NCI-H1417 (cell line): ENCODE measurements at regions not wholly inside any gene's neighbourhood (a gene's known extent, or its start where the extent isn't known, plus 50 kb on each side); places are given as distances from the start of the nearest gene placed in this dataset.
"Not testable (repeated sequence)": the region's sequence is repeated elsewhere in the genome, so short reads cannot be mapped to it uniquely, and the experiment has no call there.

ENCODE experiments used
- DNase-seq, 3 experiments: peaks; one replicate each; lab custom pipeline; 2025; lab: John Stamatoyannopoulos, UW

DNA sequence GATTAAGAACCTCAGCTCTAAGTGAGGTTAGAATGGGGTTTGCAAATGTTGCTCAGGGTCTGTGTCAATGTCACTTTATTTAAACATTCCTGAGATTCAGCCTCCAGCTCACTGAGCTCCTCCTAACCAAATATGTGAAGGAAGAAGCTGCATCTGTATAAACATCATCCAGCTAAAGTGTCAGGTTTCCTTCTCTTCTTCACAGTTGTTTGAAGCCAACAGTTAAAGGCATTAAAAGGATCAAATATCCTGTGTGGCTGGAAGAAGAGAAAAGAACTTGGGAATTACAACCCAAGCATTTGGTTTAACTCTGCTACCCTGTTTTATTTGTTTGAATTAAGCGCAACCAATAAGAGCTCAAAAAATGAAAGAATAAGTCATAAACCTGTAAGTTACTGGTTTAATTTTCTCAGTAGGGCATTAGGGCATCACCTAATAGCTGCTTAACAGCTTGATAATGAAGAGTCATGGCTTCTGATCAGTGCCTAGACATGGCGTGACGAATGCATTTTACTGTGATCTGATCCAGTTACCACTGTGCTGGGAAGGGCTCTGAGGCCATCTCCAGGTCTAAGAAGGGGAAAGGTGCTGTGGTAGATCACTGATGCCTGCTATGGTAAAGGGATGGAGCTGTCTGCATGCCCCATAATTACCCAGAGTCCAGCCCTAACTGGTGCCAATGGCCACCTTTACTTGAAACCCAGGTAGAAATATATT is 165.7 kb upstream of the TSC22D2 start:
- peak in 2 of 3 experiments; percentile 43 to 61 for DNase-seq

DNA sequence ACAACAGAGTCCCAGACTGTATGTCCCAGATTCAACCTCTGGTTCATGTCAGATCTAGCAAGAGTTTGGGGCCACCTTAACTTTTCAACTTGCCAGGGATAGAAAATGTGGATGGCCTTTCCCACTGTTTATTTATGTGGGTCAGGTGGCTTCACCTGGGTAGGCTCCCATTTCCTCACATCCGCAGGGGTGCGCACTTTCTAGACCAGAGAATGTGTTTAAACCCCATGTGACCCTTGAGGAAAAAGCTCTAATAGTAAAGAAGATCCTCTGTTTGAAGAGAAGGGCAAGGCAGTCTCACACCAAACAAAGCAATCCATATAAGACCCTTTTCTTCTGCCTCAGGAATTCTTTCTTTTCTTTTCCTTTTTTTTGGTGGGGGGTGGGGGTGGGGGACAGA is 167.2 kb upstream of the TSC22D2 start:
- DNase-seq, result no peak

DNA sequence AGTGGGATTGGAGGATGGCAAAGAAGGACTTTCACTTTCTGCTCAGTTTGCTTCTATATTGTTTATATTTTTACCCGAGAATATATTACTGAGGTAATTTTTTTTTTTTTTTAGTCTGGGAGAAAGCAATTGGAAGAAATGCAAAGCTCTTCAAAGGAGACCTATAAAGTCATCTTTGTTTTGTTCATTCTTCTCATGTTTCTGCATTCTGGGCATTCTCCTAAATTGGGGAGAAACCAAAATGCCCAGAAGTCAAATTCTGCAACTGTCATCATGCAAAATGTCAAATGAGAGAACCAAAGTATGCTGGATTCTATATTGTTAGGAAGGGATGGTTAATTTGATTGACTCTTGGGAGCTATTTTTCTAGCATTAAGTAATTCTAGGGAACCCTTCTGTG is 168.3 kb upstream of the TSC22D2 start:
- no peak for DNase-seq

DNA sequence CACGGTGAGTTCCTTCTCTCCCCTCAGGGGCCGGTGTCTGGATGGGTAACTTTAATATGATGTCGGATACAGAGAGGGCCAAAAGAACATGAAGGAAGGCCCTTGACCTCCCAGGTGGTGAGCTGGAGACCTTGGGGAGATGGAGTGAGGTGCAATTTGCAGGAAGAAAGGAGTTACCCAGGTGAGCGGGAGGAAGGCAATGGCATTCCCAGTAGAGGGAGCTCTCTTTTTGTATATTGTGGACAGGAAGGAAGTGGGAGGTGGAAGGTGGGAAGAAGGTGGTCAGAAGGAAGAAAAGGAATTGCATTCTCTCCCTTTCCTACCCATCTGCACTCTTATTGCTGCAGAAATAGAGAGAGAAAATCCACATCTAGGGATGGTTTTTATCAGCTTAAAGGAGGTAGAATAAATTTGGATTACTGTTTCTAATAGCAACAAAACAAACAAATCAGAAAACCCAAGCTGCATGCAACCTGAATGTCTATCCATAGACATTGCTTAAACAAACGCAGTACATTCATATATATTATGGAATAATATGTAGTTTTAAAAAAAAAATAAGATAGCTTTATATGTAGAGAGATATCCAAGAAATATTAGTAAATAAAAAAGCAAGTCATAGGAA is 169.0 kb upstream of the TSC22D2 start:
- DNase-seq, result peak in 2 of 3 experiments; percentile 69 to 87

DNA sequence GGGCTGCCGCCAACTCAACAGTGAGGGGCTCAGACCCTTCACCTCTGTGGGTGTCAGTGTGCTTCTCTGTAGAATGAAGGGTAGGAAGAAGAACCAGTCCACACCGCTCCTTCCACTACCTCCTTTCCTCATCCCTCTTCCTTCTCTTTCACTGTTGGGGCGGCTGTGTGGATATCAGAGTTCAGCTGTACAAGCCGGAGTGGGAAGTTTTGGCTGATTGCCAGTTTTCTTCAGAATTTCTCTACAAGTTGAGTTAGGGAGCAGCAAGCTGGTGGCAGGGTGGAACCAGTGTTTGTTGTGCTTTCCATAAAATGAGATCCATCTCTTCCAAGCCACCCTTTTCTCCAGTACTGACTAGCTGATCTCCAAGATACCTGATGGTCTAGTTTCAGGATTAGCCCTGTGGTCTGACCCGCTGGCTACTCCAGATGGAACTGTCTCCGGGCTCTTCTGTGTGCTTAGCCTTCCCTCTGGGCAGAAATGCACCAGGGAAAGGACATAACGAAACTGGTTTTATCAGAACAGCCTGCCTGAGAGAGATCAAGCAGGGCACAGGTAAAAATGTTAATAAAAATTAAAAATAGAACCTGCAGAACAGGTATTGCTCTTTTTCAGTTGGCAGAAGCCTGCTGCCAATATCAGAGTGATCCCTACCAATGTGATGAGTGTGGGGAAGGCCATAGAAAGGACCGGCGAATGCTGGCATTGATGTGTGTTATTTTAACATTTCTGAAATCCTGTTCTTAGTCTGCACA is 169.9 kb upstream of the TSC22D2 start:
- peak in 1 of 3 experiments; percentile 29 for DNase-seq

DNA sequence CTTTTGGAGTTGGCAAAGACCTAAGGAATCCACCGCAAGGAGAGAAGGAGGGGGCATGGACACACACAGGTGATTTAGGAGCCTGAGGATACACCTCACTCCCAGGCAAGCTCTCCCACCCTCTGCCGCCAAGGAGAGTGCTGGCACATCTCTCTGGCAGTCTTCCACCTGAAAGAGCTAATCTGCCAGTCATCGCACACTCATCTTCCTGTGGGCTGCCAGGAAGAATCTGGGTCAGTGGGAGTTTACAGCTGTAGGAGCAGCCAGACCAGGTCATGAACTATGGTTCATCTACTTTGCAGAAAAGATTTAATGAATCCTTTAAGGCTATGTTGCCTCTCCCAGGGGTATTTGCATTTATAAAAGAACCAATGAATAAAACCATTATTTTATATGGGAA is 170.6 kb upstream of the TSC22D2 start:
- no peak for DNase-seq

DNA sequence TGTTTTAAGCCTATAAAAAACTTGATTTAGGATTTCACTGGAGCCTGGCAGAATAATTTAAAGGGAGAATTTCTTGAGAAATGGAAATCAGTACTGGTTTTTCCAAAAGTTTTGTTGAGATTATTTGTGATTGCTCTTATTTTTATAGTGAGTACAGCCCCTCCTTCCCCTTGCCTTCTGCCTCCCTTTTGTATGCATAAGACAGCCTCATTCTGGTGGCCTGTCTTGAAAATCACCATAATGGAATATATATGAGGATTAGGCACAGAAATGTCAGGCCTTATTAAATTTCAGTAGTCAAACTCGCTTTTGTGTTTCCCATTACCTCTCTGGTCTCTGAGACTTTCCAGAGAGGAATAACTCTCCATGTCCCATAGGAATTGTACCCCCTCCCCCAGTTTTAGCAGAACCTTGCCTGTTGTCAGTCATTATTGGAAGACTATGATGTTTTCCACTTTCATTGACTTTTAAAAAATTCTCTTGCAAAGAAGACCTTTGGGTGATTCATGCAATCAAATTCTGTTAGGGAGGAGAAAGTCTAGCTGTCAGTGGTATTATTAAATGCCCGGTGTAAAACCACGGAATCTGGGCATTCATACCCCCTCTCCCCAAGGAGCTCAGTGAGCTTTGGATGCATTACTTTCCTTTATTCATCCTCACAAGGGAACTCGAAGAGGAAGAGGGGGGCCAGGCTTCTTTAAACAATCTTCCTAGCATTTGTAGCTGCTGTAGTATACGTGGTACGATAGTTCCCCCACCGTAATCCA is 171.6 kb upstream of the TSC22D2 start:
- no peak for DNase-seq

DNA sequence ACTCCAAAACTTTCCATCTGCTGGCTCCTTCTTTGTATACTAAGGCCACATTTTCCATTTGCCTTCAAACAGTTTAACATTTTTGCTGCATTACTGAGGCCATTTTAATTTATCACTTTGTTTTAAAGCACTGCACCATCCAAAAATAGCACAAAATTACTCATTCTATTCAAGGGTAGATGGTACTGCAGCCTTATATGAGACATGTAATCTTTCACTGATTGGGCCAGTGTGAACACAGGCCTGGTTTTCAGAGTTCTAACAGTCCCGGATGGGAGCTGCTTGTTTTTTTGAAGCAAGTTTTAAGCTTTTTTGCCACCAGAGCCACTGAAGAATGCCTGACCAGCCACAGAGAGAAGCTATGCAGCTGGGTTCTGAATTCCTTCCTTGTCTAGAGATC is 172.3 kb upstream of the TSC22D2 start:
- DNase-seq, result no peak

DNA sequence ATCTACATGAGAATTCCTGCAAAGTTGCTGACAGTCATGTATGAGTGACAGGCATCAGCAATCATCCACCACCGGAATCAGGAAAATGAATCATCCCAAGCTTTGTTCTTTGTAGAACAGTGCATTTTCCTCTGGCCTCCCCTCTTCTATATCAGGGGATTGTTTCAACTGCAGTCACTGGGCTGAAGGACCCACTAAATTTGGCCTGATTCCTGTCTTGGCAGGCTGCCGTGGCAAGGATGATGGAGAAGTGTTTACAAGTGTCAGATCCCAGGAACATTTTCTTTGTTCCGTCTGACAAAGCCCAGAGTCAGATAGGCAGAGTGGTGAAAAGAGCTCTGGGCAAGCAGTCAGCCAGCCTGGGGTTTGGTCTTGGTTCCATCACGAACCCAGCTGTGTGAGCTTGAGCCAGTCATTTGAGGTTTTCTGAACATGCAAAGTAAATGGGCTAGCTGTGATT is 175.1 kb upstream of the TSC22D2 start:
- peak in 2 of 3 experiments; percentile 26 to 56 for DNase-seq

DNA sequence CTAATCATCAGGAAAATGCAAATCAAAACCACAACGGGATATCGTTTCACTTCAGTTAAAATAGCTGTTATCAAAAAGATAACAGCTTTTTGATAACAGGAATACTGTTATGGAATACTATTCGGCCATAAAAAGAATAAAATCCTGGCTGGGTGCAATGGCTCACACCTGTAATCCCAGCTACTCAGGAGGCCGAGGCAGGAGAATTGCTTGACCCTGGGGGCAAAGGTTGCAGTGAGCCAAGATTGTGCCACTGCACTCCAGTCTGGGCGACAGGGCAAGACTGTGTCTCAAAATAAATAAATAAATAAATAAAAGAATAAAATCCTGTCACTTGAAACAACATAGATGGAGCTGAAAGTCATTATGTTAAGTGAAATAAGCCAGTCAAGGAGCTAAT is 178.1 kb upstream of the TSC22D2 start:
- DNase-seq, result no peak

DNA sequence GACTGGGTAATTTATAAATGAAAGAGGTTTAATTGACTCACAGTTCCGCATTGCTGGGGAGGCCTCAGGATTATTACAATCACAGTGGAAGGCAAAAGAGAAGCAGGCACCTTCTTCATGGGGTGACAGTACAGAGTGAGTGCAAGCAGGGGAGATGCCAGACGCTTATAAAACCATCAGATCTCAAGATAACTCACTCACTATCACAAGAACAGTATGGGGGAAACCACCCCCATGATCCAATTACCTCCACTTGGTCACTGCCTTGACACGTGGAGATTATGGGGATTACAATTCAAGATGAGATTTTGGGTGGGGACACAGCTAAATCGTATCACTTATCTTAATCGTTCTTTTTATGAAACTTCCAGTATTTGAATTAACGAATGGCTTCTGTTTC is 179.5 kb upstream of the TSC22D2 start:
- not testable (repeated sequence) for DNase-seq

DNA sequence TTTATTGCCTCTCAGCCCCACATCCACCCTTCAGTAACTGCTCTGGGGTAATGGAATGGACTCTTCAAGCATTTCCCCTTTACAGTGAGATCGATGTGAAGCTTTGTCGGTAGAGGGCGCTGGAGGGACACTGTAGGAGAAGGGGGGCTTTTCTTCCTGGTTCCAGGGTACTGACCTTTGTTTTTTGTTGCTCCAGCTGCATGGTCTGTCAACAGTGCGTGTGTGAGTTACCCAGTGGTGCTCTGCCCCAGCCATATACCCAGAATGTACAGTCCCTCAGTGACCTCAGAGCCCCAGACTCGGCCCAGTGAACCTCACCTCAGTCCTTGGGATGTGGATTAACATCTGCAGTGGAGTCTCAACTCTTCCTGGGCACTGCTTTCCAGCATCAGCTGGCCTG is 180.3 kb upstream of the TSC22D2 start:
- DNase-seq, result peak in 2 of 3 experiments; percentile 12 to 20

DNA sequence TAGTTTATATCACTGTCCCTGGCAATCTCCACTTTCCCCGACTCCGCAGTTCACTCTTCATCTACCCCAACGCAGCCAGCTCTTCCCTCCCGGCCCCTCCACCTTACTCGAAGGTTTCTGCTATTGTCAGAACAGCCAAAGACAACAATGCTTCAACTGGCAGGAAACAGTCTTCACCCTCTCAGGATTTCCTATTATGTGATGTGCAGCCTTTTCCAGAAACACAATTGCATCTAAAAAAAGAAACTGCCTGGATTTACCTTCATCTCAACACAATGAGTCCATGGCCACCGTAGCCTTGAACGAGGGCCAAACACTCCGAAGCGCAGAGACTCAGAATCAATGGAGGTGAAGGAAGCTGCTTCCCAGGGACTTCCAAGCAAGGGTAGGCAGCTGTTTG is 182.1 kb upstream of the TSC22D2 start:
- DNase-seq, result no peak

DNA sequence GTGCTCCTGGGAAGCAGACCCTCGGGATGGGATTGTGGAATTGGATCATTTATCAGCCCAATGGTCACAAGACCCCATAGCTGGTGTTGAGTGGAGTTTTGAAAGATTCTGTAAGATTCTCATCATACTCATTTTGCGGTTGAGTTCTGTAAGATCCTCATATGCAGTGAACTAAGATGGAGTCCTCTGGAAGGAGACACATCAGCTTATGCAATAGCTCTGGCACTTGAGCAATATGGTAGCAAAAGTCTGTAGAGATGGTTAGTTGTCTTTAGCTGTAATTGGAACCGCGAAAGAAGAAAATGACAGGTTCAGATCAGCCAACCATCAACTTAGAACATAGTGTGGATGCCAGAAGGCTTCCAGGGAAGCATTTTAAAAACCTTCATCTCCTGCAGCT is 184.5 kb upstream of the TSC22D2 start:
- DNase-seq, result peak in 1 of 3 experiments; percentile 42

DNA sequence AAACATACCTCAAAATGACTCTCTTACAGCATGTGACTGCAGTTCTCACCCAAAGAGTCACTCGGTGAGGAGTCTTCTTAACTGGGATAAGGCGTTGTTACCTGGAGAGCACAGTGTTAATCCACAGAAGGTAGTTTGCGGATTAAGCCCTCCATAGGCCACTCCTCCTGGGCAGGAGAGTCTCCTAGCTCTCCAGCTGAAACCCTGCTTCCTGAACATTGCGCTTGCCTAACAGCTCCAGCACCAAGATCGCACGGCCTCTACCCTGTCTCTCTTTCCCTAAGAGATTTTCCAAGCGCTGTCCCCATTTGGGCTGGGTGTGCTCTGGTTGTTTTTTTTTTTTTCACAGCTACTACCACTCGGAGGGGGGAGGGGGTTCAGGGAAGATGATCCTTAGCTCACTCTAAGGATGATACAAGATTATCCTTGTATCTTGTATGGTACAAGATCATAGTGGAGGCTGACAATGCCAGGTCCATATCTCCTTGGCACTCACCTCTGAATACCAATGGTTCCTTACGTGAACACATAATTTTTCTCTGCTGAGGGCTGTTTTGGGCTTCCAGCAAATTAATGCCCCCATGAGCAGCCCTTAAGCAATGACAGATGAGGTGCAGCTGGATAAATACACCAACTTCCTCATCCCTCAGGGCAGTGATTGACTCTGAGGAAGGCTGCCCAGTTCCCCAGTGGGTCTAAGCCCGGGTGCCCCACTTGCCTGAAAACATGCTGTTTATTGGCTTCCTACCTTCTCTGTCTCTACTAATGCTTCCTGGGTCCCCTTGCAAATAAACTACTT is 185.2 kb upstream of the TSC22D2 start:
- peak in 2 of 3 experiments; percentile 52 to 66 for DNase-seq

DNA sequence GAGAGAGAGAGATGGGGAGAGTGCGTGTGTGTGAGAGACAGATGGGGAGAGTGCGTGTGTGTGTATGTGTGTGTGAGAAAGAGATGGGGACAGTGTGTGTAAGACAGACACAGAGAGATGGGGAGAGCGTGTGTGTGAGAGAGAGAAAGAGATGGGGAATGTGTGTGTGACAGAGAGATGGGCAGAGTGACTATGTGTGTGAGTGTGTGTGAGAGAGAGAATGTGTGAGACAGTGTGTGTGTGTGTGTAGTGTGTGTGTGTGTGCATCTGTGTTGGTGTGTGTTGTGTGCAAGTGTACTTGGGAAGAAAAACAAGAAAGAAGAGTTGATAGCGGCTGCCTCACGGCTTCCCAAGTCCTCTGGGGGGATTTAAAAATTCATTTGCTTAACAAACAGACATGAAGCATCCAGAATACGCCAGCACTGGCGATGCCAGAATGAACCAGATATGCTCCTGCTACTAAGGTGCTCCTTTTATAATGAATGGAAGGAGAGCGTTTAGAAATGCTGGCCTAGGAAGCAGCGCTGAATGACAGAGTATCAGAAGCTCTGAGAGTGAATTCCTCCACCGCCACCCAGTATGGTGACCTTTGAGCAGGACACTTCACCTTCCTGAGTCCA is 186.1 kb upstream of the TSC22D2 start:
- no peak for DNase-seq

DNA sequence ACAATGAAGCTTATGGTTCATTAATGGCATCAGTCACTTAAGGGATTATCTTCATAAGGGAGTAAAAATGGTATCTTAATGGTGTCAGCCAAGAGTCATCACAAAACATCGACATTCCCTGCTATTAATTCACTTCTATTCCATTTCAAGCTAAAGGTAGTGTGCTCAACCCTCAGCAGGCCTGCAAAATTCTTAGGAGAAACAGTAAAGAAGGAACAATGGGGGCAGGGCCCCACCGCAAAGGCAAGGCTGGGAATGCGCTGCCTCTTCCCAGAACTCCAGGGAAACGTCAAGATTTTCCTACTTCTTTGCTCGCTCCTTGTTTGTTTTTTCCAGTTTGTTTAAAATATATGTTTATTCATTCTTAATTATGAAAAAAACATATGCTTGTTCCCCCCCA is 187.3 kb upstream of the TSC22D2 start:
- DNase-seq, result peak in 2 of 3 experiments; percentile 47 to 70

DNA sequence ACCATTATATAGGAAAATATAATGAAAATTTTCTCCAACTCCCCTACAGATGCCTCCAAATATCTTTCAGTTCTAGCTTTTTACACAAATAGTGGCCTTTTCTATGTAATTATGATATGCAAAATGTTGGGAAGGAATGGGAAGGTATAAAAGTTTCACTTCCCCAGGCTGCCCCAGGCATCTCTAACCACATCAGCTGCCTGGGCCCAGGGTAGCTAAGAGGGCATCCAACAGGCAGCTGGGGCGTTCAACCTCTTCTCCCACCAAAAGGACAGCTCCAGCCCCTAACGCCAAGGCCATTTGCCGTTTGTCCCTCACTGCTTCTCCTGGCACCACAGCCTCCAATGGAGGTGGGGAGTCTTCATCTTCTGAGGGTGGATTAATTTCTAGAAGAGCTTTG is 188.1 kb upstream of the TSC22D2 start:
- no peak for DNase-seq

DNA sequence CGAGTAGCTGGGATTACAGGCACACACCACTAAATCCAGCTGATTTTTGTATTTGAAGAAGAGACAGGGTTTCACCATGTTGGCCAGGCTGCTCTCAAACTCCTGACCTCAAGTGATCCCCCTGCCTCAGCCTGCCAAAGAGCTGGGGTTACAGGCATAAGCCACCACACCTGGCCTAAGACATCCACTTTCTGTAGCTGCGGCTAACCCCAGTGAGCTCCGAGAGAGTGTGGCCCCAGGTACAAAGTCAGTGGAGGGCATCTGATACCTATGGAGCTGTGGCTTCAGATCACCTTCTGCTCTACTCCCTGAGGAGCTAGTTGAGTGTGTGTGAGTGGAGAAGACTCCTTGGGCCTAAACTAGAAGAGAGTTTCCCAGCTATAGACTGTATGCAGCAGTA is 189.3 kb upstream of the TSC22D2 start:
- no peak for DNase-seq

DNA sequence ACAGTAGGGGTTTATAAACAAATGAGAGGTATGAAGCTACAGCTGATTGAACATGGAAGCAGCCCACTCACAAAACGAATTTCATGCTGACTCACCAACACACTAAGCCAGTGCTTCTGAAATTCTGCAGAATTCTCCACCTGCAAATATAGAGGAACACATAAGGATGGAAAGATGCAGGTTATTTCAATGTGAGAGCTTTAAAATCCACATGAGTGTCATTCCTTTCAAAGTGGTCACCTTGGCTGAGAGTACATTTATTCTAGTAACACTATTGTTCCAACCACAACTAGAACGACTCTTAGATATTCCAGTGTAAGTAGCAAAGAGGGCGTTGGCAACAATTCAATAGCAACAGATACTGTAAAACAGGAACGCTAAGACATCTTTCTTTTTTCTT is 189.9 kb upstream of the TSC22D2 start:
- DNase-seq, result no peak

DNA sequence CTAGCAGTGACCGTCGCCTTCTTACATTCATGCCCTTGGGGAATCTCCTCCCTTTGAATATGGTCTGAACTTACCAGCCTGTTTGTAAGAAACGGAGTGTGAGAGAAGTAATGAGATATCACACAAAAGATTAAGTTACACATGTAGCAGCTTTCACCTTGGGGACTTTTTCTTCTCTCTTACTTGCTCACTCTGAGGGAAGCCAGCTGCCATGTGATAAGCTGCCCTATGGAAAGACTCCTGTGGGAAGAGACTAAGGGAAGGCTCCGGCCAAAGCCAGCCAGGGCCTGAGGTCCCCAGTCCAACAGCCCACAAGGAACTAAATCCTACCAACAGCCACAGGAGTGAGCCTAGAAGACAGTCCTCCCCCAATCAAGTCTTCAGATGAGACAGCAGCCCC is 190.4 kb upstream of the TSC22D2 start:
- DNase-seq, result peak in 1 of 3 experiments; percentile 41
